Stimulated activated CD8-positive, alpha-beta memory T cell treated with anti-CD3 and anti-CD28 coated beads, Interleukin-2, amount 100 ng/mL, for 1 hour (primary cell): ENCODE measurements at regions not wholly inside any gene's neighbourhood (a gene's known extent, or its start where the extent isn't known, plus 50 kb on each side); places are given as distances from the start of the nearest gene placed in this dataset.
"Not testable (repeated sequence)": the region's sequence is repeated elsewhere in the genome, so short reads cannot be mapped to it uniquely, and the experiment has no call there.

Experiments used
- DNase-seq, 2 donors: peaks; one replicate each; pipeline ENCODE4 v3.0.0-alpha.2; 2020; ENCODE audit warnings: low read depth in 2 of 2

DNA sequence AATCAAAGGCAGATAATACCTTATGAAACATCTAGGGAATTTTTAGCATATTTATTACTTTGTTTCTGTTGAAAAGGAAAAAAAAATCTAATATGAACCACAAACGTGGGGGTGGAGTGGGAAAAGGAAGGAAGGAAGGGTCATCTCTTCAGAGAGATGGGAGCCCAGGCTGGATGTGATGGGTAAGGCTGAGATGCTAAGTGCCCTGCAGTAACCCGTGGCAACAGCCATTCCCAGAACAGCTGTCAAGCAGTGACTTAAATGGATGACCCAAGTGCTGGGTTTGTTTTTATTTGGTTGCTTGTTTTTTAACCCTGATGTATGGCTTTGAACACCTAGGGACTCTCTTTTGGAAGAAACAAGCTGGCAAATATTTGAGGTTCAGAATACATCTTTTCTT lies 50.7 kb upstream of the KLF7 start:
- no peak for DNase-seq

DNA sequence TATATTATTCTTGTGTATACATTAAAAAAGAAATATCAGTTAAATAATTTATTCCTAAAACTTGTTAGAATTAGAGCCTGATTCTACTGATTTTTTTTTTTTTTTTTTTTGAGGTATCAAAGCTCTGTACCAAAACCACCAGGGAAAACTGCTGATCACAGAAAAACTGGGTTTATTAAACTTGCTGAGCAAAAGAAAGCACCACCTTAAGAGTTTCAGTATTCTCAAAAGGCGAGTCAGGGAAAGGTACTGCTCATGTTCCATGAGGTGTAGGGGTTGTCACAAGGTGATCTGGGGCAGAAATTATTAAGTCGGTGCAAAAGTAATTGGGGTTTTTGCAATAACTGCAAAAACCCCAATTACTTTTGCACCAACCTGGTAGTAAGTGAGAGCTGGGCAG lies 51.7 kb upstream of the KLF7 start:
- DNase-seq: no peak

DNA sequence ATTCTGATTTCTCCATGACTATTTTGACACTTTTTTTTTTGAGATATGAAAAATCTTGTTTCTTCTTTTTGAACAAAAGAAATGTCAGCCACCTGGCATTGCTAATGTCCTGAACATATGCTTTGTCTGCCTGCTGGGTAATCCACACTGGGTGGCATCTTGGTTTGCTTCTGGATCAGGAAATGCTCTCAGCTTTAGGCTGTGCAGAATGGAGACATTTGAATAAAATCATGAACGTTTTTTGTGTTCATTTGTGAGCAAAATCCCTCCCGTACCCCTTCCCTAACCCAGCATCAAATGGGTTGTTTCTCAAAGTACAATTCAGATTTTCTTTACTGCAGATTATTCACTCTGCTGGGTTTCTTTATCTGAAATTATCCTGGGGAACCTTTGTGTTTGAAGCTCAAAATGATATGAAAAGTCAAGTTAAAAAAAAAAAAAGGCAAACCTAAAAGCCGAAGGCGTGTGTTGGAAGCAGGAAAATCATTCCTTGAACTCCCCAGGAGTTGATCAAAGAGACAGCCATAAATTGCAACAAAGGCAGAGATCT lies 53.4 kb upstream of the KLF7 start:
- DNase-seq: no peak

DNA sequence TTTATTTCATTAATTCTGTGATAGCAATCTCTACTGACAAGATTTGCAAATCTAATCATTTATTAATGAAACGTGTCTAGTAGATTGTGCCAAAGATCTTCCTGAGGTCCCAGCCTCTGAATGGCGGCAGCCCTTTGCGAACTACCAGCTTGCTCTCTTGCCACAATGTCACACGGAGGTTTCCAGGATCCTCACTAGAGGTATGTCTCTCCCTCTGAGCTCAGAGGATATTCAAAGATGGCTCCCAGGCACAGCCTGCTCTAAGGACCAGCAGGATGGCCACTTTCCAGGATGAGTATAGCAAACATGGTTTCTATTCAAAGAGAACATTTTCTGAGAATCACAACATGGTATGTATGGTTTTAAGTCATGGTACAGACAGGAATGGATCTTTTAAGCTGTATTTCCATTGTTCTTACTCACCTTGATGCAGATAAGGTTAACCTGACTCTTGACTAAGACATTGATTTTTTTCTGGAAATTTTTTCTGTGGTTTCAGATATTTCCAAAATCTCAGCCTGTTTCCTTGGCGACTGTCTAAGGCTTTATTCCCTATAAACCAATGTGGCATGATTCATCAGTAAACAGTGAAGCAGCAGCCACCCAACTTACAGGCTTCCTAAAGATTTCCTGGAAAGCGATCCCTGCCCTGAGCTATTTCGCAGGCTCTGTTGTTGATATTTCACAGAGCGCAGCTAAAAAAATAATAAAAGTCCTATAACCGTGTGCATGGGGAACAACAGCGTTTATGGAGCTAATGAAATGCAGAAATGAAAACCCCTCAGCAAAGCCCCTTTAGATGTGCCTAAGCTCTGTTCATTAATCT lies 54.1 kb upstream of the KLF7 start:
- no peak for DNase-seq

DNA sequence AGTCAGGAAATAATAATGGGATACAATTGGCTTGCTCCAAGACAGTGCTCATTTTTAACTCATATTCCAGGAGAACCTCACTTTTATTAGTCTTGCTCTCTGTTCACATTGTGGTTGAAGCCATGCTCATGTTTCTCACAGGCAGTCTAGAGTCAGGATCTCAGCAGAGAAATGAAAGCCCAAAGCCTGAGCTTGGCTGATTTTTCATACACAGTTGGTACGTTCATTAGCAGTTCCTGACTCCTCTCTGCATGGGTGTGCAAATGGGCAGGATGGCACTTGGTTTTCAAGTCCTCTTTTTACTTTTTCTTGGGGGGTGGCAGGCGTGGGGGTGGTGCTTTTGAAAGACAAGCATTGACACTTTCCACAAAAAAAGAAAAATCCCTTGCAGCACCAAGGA lies 56.0 kb upstream of the KLF7 start:
- no peak for DNase-seq

DNA sequence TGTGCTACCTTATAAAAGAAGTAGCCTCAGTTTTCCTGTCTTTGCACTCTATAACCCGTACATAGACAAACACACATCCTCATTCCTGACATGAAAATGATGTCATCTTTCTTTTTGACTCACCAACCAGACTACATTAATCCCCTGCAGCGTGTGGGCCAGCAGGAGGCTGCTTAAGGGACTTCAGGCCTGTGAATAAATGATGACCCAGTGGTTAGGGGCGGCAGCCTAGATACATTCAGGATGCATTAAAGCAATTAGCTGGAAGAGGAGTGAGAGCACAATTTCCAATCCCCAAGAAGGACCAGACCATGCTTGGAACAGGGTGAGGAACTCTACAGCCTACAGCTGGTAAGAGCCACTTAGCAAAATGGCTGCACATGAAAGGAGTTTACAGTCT lies 57.3 kb upstream of the KLF7 start:
- no peak for DNase-seq

DNA sequence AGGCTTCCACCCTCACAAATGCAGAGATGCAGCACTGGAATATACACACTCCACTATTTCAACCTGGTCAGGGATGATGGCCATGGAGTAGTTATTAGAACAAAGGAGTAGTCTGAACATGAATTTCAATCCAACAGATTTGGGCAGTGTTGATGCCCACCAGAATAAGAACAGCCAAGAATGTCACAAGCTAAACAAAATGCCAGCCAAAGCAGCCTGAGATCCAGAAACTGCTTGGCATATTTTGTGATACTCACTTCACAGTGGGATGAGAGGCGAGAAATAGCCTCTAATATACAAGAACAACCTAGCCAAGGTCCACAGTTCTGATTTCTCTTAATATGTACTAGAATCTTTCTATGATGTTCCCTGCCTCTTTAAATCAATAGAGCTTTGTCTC lies 58.6 kb upstream of the KLF7 start:
- DNase-seq: no peak

DNA sequence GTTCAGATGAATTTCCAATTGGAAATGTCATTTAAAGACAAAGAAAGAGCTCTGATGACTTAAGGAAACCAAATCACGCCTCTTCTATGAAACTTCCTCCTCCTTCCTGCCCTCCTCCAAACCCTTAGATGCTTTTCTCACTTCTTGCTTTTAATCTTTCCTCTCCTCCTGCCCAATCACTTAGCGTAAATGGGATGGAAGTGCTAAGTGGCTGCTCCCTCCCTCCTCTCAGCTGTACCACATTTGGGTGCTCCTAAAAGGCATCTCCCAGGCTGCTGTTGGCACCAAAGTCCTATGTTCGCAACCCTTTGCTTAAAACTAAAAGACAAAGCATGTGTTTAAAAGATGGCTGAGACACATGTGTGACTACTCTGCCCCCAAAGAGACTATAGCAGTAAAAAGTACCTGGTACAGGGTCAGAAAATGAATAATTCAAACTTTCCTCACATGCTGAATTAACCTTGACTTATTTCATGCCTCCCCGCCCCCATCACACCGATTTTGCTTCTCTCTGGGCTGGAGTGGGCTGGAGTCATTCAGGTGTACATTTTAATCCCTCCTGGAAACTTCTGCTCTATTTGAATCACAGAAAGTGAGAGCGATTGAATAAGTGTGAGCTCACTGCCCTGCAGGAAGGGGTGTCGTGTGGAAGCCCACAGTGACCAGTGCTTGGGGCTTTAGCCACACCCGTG lies 59.2 kb upstream of the KLF7 start:
- DNase-seq: no peak

DNA sequence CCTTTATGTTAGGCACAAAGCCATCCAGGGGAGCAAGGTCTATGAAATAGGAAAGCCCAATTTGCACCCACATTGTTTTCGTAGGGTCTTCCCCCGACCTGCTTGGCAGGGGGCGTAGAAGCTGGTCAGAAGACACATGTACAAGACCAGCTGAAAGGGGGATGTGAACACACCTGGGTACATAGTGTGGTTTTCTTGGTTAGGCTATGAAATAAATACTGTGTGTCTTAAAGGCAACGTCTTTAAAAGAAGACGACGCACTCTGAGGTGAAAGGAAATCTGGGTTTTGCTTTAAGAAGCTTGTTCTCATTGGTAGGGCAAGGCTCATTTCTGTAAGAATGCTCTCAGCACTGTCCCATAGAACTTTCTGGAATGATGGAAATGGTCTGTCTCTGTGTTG lies 60.0 kb upstream of the KLF7 start:
- DNase-seq: no peak

DNA sequence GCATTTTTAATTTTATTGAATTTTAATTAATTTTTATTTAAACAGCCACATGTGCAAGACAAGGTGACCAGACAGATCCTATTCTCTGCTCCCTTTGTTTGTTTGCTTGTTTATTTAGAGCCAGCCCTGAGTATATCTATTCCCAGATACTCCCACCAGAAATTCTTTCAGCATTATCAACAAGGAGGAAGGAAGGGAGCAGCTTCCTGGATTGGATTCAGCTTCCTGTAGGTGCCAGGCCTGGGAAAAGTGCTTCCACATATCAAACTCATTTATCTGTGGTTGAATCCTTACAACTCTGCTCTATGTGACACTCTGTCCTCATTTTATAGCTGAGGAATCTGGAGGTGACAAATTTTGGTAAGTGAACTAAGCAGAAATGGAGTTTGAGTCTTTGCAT lies 60.5 kb upstream of the KLF7 start:
- no peak for DNase-seq

DNA sequence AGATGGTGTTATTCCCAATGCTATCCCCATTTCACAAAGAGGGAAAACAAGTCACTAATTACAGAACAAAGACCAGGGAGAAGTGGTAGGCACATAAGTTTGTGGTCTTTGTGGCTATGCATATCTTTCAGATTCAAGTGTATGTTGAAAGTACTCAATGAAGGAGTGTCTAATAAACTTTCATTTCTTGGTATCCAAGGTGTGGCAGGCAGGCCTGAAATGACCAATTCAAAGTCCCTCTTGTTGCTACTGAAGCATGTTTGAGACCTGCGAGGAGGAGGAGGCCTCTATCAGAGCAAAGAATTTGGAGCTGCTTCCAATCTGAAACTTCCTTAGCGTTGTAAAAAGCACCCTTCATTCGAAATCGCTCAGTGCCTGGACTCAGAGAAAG lies 60.9 kb upstream of the KLF7 start:
- DNase-seq: no peak

DNA sequence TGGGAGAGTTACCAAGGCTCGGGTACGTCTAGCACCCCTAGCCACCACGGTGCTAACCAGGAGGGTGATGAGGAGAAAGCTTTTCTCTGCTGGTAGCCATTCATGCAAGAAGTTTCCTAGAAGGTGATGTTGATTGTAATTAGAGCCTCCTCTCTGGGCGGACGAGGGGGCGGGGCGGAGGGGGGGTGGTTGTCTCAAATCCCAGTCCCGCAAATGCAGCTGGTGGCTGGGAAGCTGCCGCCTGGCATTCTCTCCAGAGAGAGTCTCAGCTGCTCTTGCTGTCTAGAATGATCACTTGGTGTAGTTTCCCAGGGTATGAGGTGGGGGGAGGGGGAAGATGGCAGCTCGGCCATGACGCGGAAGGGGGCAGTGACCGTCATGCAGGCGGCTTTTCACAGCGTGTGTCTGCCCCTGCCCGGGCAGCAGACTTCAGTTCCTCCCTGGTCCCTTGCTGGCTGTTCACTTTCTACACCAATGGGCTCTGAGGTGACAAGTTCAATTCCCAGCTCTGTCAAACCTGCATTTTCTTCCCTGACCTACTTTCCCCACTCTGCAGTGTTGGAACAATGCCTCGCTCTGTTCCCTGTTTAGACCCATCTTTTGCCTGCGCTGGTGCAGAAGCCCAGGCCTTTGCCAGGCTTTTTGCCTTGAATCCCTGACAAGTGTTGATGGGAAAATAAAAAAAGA lies 61.5 kb upstream of the KLF7 start:
- DNase-seq: no peak

DNA sequence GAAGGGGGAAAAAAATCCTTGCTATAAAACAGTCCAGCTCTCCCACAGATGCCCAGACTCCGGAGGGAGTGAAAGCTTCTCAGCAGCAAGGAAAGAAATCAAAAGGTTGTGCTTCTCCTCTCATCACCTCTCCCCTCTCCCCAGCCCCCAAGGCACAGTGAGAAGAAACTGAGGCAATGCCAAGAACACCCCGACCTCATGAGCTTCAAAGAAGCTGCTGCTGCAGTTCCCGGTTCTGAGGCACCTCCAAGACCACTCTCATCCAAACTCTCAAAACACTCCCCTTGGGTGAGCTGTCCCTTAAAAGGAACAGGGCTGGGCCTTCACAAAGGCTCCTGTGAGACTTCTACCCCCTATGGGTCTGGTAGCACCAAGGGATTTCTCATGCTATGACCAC lies 62.0 kb upstream of the KLF7 start:
- DNase-seq: no peak

DNA sequence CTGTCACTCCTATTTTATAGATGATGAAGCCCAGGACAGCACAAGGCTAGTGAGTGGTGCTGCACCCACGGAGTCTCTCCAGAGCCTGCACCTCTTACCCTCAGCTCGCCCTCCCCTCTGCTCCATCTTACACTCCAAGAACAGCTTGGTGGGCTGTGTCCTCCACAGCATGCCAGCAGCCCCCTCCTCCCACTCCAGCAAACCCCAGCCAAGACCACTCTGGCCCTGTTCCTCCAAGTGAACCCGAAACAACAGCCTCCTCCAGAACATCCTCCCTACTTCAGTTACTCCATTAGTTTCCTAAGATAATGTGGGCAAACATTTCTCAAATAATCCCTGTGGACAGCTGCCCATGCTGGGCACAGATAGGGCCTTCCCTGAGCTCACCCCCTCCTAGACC lies 62.7 kb upstream of the KLF7 start:
- no peak for DNase-seq

DNA sequence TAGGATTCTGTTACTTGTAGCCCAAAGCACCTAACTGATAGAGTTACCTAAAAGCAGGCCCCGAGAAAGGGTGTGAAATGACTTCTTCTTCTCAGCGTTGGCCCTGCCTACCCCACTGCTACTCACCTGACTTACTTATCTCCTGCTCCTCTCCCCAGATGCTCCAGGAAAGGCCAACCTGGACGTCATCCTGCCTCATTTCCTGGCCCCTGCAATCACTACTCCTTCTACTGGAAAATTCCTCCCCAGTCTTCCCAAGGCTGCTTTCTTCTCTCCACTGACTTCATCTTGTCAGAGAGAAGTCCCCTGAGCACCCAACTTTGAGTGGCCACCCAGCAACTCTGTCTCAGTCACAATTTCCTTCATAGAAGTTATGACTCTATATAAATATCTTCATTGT lies 63.4 kb upstream of the KLF7 start:
- no peak for DNase-seq

DNA sequence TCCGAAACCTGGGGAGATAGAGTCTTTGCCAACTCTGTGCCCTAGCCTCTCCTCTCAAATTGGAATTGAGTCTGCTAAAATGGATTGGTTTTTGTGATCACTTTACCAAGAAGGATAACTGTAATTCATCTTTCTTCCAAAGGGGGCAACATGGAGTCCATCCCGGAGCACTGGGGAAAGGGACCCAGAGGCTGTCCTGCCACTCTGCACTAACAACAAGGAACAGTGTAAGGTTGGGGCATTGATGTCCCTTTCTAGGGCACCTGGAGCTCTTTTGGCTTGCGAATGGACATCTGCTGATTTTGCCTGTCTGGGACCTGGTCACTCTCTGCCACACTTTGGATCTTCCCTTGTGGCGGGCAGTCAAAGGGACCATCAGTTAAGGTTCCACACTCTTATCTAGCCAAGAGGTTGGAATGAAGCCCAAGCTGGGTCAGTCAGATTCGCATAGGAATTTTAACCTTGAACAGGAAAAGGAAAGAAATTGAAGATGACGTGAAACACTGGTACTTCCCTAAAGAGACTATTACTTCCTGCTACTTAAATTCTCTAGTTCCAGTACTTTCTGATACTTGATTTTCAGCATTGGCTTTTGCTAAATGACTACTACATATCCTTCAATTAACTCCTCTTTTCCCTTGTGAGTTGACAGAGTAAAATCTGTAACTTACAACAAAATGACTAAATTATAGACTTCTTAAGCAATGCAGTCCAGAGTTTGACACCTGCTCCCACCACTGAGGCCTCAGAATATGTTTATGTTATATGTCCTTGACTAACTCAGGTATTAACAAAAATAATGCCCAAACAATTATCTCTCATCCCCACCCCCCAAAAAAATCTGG lies 64.7 kb upstream of the KLF7 start:
- no peak for DNase-seq

DNA sequence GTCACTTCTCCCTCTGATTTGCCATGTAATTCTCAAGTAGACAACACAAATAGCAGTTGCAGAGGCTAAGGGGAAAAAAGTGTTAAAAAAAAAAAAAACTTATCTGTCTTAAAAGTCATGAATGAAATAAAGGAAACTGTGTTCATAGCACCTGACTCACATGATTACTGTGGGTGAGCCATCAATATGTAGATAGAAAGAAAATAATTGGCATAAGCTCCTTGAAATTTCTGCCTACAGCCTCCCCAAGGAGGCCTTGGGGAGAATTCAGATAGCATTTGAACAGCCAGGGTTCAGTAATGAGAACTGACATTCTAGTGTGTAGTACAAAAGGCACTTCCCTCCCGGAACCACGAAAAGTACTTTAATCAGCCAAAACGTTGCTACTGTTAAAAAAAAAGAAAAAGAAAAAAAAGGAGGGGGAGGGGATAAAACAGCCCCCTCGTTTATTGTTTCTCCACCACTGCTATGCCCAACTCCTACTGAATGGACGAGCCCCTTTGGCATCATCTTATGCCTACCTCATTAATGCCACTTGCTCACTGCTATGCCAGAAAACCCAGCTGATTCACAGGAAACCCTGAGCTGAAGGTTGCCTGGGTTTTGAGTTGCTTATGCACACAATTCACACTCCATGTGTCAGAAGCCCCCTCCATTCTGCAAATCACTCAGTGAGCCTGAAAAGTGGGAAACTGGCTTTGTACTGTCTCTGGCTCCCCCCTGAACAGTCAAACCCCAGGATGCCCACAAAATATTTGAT lies 65.5 kb upstream of the KLF7 start:
- DNase-seq: no peak

DNA sequence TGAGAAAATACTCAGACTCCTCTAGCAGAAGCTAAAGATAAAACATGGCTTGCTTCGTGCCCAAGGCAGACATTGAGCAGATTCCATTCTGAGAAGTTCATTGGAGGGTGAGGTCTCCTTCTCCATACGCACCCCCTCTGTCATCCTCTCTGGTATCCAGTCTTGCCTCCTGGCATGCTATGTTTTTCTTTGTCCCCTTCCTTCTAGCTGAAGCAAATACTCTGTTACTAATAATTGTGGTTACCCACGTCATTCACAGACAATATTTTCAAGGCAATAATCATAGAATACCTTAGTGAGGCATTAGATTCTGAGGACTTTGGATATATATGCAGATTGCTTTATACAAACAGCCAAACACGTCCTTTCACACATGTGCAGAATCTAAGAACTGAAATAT lies 66.2 kb upstream of the KLF7 start:
- no peak for DNase-seq

DNA sequence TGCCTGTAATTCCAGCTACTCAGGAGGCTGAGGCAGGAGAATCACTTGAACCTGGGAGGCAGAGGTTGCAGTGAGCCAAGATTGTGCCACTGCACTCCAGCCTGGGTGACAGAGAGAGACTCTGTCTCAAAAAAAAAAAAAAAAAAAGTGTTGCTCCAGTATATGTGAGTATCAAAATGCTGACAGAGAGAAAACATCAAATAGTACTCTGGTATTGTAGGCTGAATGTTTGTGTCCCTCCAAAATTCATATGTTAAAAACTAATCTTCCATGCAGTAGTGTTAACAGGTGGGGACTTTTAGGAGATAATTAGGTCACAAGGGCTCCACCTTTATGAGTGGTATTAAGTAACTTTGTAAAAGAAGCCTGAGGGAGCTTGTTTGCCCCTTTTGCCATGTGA lies 67.4 kb upstream of the KLF7 start:
- DNase-seq: not testable (repeated sequence)

DNA sequence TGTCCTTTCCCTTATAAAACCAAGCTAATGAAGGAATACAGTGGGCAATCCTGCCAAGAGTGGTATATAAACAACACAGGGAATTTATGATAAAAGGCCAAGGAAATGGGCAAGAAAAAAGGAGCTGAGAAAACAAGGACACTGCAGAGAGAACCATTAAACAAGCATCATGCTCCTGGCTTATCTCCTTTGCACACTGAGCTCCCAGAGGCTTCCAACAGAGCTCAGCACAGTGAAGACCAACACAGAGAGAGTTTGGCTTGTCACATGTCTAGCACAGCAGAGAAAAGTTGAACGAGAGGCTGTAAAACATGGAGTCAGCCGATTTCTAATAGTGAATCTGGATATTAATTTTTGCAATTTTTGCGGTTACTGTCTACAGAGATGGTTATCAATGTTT lies 68.0 kb upstream of the KLF7 start:
- no peak for DNase-seq

DNA sequence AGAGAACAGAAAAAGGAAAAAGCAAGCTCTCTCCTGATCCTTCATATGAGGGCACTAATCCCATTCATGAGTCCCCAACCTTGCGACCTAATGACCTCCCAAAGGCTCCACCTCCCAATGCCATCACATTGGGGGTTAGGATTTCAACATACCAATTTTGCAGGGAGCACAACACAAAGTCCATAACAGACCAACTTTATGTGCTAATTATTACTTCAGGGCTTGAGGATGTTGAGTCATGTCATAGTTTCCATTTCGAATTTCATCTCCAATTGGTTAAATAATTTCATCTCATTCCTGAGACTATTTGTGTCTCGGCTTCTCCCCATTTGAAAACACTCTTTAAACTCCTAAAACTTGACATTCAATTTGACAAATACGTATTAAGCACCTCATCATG lies 69.9 kb upstream of the KLF7 start:
- no peak for DNase-seq
